ENCODE measurements at regions not wholly inside any gene's neighbourhood (a gene's known extent, or its start where the extent isn't known, plus 50 kb on each side); places are given as distances from the start of the nearest gene placed in this dataset.

DNA sequence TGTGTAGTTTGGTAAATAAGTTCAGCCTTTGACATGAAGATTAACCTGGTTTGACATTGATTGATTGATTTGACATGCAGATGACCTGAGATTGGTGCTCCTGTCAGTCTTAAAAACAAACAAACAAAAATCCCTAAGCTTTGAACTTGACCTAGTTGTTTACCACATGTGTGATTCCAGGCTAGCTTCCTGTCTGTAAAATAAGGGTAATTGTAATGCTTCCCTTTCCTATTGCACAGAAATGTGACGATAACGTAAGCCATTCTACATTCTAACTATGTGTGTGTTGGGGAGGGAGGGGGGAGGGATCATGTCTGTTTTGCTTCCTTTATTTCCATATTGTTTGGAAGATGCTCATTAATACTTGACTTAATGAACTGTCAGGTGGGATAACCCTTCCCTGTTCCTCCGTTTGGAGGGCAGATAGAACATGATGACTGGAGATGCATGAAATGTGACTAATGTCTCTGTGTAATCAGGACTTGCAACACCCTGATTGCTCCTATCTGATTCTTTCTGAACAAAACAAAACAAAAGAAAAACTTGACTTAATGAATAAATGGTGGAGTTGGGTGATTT, 106.1 kb upstream of the CLMP start:
- no peak for TF ChIP-seq POLR2AphosphoS5 (IDR thresholded peaks at IDR 0.05)
- TF ChIP-seq, protein P1, sequence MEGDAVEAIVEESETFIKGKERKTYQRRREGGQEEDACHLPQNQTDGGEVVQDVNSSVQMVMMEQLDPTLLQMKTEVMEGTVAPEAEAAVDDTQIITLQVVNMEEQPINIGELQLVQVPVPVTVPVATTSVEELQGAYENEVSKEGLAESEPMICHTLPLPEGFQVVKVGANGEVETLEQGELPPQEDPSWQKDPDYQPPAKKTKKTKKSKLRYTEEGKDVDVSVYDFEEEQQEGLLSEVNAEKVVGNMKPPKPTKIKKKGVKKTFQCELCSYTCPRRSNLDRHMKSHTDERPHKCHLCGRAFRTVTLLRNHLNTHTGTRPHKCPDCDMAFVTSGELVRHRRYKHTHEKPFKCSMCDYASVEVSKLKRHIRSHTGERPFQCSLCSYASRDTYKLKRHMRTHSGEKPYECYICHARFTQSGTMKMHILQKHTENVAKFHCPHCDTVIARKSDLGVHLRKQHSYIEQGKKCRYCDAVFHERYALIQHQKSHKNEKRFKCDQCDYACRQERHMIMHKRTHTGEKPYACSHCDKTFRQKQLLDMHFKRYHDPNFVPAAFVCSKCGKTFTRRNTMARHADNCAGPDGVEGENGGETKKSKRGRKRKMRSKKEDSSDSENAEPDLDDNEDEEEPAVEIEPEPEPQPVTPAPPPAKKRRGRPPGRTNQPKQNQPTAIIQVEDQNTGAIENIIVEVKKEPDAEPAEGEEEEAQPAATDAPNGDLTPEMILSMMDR (IDR thresholded peaks at IDR 0.05) = no peak

All from prostate gland (tissue), 2 donors.